ENCODE measurements at regions not wholly inside any gene's neighbourhood (a gene's known extent, or its start where the extent isn't known, plus 50 kb on each side); places are given as distances from the start of the nearest gene placed in this dataset.
A peak's percentile ranks its signal among the peaks of the same experiment; 100 is the strongest.

DNA sequence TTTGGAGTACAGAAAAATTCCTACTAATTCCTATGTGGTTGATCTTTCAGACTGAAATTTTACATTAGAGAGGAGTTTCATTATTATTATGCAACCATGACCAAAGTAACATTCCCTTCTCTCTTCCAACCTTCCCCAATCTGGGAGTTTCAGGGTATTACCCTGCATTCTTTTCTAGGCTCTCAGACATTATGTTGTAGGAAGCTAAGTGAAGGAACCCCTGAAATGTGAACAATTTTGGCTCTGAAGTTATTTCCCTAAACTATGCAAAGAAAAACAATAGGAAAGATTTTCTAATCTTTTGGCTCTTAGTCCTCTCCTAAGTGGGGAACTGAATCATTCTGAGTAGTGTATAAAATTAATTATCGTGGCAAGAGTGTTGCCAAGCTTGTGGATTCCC lies 63.3 kb upstream of the ZFAND5 start:
- peak in 1 of 2 donors; percentile 55 for ATAC-seq (ENCODE audit: low FRiP score in 2 of 2)
- Histone ChIP-seq H3K4me3 (no peak overlapping the region), H3K27me3 (no peaks in the 10 kb centered on the region), H3K9me3 (no peaks in the 10 kb centered on the region), H3K4me1 (no peaks in the 10 kb centered on the region), H3K36me3 (no peaks in the 10 kb centered on the region), H3K27ac (no peak overlapping the region)
- WGBS, 2 donors = 42 to 44% methylated on average over 1 of the region's 1 CpG
- no peak for DNase-seq
- TF ChIP-seq, protein P1, sequence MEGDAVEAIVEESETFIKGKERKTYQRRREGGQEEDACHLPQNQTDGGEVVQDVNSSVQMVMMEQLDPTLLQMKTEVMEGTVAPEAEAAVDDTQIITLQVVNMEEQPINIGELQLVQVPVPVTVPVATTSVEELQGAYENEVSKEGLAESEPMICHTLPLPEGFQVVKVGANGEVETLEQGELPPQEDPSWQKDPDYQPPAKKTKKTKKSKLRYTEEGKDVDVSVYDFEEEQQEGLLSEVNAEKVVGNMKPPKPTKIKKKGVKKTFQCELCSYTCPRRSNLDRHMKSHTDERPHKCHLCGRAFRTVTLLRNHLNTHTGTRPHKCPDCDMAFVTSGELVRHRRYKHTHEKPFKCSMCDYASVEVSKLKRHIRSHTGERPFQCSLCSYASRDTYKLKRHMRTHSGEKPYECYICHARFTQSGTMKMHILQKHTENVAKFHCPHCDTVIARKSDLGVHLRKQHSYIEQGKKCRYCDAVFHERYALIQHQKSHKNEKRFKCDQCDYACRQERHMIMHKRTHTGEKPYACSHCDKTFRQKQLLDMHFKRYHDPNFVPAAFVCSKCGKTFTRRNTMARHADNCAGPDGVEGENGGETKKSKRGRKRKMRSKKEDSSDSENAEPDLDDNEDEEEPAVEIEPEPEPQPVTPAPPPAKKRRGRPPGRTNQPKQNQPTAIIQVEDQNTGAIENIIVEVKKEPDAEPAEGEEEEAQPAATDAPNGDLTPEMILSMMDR (IDR thresholded peaks at IDR 0.05) = no peak
- TF ChIP-seq POLR2A (IDR thresholded peaks at IDR 0.05) (no peak), EP300 (IDR thresholded peaks at IDR 0.05) (no peak), POLR2AphosphoS5 (IDR thresholded peaks at IDR 0.05) (no peak)

DNA sequence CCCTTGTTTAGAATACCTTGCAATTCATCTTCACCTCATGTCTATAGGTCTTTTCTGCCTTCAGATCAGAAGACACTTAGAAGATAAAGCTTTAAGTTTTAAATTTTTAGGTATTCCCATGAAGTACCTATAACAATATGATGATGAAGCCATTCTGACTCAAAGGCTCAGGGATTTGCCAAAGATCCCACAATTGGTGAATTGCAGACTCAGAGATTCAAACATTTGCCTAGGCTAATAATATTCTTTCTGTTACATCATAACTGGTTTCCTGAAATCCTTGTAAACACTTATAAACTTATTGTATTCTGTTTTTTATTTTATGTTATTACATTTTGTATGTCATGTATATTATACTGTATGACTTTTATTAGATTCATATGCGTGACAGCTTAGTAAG lies 62.8 kb upstream of the ZFAND5 start:
- ATAC-seq (ENCODE audit: low FRiP score in 2 of 2) = no peak

DNA sequence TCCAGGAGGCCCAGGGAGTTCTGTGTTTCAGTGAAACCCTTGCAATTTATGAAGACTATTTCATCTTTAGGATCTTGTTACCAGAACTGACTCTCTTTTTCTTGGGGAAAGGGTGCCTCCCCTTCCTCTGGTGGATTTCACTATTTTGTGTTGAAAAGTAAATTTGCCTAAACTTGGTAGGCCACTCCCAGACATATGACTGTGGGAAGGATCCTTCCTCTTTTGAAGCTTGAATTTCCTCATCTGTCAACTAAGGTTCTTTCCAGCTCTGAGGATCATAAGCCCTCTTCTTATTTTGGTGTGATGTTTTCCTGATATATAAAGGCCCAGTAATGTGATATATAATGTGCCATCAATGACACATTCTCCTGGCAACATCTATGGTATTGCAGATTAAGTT lies 59.1 kb upstream of the ZFAND5 start:
- ATAC-seq (ENCODE audit: low FRiP score in 2 of 2) (peak in 1 of 2 donors; percentile 63), DNase-seq (no peak)
- no peak overlapping the region for H3K27ac ChIP-seq
- TF ChIP-seq POLR2A (IDR thresholded peaks at IDR 0.05) (peak in 1 of 4 donors; percentile 32), POLR2AphosphoS5 (IDR thresholded peaks at IDR 0.05) (no peak)
- no peaks in the 10 kb centered on the region for H3K36me3 ChIP-seq
- no peaks in the 10 kb centered on the region for H3K27me3 ChIP-seq
- H3K4me3 ChIP-seq = no peak overlapping the region
- H3K4me1 ChIP-seq = no peaks in the 10 kb centered on the region
- H3K9me3 ChIP-seq = no peaks in the 10 kb centered on the region

More for the DNA sequence above, 62.8 kb upstream of the ZFAND5 start:
- 97 to 98% methylated on average over 1 of the region's 1 CpG for WGBS, 2 donors
- H3K27me3 ChIP-seq = no peaks in the 10 kb centered on the region
- no peak overlapping the region for H3K4me3 ChIP-seq
- DNase-seq = no peak
- no peak overlapping the region for H3K27ac ChIP-seq
- TF ChIP-seq POLR2AphosphoS5 (IDR thresholded peaks at IDR 0.05) (no peak), POLR2A (IDR thresholded peaks at IDR 0.05) (no peak), EP300 (IDR thresholded peaks at IDR 0.05) (no peak)
- TF ChIP-seq, protein P1 (IDR thresholded peaks at IDR 0.05) = no peak
- H3K36me3 ChIP-seq = no peaks in the 10 kb centered on the region
- H3K4me1 ChIP-seq = no peaks in the 10 kb centered on the region
- H3K9me3 ChIP-seq = no peaks in the 10 kb centered on the region

DNA sequence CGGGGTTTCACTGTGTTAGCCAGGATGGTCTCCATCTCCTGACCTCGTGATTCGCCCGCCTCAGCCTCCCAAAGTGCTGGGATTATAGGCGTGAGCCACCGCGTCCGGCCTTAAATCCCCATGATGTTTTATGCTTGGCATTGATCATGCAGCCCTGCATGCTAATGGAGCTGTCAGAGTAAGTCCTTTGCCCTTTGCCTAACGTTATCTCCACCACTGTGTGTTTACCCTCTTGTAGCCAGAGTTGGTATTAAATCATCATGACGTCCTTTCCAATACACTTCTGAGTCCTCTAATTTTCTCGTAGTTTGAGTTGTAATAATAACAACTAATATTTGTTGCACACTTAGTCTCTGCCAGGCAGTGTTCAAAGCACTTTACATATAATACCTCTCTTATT lies 57.2 kb upstream of the ZFAND5 start:
- Histone ChIP-seq H3K36me3 (no peaks in the 10 kb centered on the region), H3K9me3 (no peaks in the 10 kb centered on the region), H3K4me3 (no peak overlapping the region), H3K27ac (no peak overlapping the region), H3K27me3 (no peaks in the 10 kb centered on the region), H3K4me1 (no peaks in the 10 kb centered on the region)
- DNase-seq = peak in 1 of 2 donors; percentile 8
- 85 to 89% methylated on average over 11 of the region's 11 CpGs for WGBS, 2 donors
- TF ChIP-seq EP300 (IDR thresholded peaks at IDR 0.05) (no peak), POLR2A (IDR thresholded peaks at IDR 0.05) (no peak), POLR2AphosphoS5 (IDR thresholded peaks at IDR 0.05) (no peak)
- TF ChIP-seq, protein P1 (IDR thresholded peaks at IDR 0.05) = no peak
- no peak for ATAC-seq (ENCODE audit: low FRiP score in 2 of 2)

DNA sequence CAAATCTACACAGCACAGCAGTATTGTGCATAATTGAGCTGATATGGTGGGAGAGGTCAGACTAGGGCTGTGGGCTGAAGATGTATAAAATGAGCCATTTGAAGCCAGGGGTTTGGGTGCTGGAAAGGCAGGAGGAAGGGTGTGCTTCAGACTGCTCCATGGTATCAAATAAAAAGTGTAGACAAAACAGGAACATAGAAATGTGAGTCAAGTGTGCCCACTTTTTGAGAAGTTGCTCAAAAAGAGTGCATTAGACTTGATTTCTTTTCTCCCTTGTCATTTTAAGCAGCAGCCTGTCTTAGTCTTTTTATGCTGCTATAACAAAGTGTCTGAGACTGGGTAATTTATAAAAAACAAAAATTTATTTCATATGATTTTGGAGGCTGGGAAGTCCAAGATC lies 55.8 kb upstream of the ZFAND5 start:
- H3K4me3 ChIP-seq = no peak overlapping the region
- DNase-seq = no peak
- ATAC-seq (ENCODE audit: low FRiP score in 2 of 2) = no peak
- no peaks in the 10 kb centered on the region for H3K4me1 ChIP-seq
- no peak overlapping the region for H3K27ac ChIP-seq
- no peaks in the 10 kb centered on the region for H3K36me3 ChIP-seq
- no peaks in the 10 kb centered on the region for H3K27me3 ChIP-seq
- TF ChIP-seq POLR2AphosphoS5 (IDR thresholded peaks at IDR 0.05) = no peak
- no peak for TF ChIP-seq POLR2A (IDR thresholded peaks at IDR 0.05)
- TF ChIP-seq, protein P1 (IDR thresholded peaks at IDR 0.05) = no peak
- TF ChIP-seq EP300 (IDR thresholded peaks at IDR 0.05) = no peak
- no peaks in the 10 kb centered on the region for H3K9me3 ChIP-seq
